H9 (cell line): ENCODE measurements at regions not wholly inside any gene's neighbourhood (a gene's known extent, or its start where the extent isn't known, plus 50 kb on each side); places are given as distances from the start of the nearest gene placed in this dataset.

Experiments
- DNase-seq: peaks from one replicate; pipeline ENCODE4 v3.0.0-alpha.2; 2017
- H2AFZ ChIP-seq: one replicate; pipeline ENCODE4 v1.6.1; 2013; ENCODE audit warnings: mild to moderate bottlenecking, low read length, control low read depth, moderate library complexity
- H2AK5ac ChIP-seq: 2 replicates; pipeline ENCODE4 v1.6.1; 2013; ENCODE audit warnings: low read length, control low read depth, mixed read lengths; ENCODE audit not compliant: insufficient read length
- H2BK120ac ChIP-seq: one replicate; pipeline ENCODE4 v1.6.1; 2013; ENCODE audit warnings: low read depth, mild to moderate bottlenecking, low read length, control low read depth, inconsistent platforms; ENCODE audit not compliant: poor library complexity, severe bottlenecking
- H2BK12ac ChIP-seq: 2 replicates; pipeline ENCODE4 v1.6.1; 2013; ENCODE audit warnings: low read length, control low read depth, mixed read lengths, low read depth; ENCODE audit not compliant: insufficient read length
- H2BK15ac ChIP-seq: 2 replicates; pipeline ENCODE4 v1.6.1; 2013; ENCODE audit warnings: low read depth, low read length, control low read depth
- H2BK20ac ChIP-seq: one replicate; pipeline ENCODE4 v1.6.1; 2013; ENCODE audit warnings: low read depth, mild to moderate bottlenecking, low read length, control low read depth, inconsistent platforms; ENCODE audit not compliant: poor library complexity, severe bottlenecking
- H2BK5ac ChIP-seq: 2 replicates; pipeline ENCODE4 v1.6.1; 2013; ENCODE audit warnings: low read length, control low read depth, mixed read lengths; ENCODE audit not compliant: insufficient read length
- H3K14ac ChIP-seq: 2 replicates; pipeline ENCODE4 v1.6.1; 2013; ENCODE audit warnings: low read length, control low read depth; ENCODE audit not compliant: insufficient read depth
- H3K18ac ChIP-seq: 2 replicates; pipeline ENCODE4 v1.6.1; 2013; ENCODE audit warnings: low read depth, mild to moderate bottlenecking, mixed read lengths, low read length, control low read depth; ENCODE audit not compliant: insufficient read length
- H3K23ac ChIP-seq: 2 replicates; pipeline ENCODE4 v1.6.1; 2013; ENCODE audit warnings: low read length, control low read depth, mixed read lengths, low read depth; ENCODE audit not compliant: insufficient read length
- H3K23me2 ChIP-seq: 2 replicates; pipeline ENCODE4 v1.6.1; 2013; ENCODE audit warnings: low read depth, mild to moderate bottlenecking, mixed read lengths, low read length, control low read depth; ENCODE audit not compliant: insufficient read length, poor library complexity, severe bottlenecking
- H3K27ac ChIP-seq: 2 replicates; pipeline ENCODE4 v1.5.1; 2013; ENCODE audit warnings: low read length, control low read depth, mixed read lengths, low read depth; ENCODE audit not compliant: insufficient read length
- H3K27me3 ChIP-seq: 2 replicates; pipeline ENCODE4 v1.6.1; 2013; ENCODE audit warnings: low read length, control low read depth, inconsistent platforms; ENCODE audit not compliant: insufficient read depth
- H3K4ac ChIP-seq: 2 replicates; pipeline ENCODE4 v1.6.1; 2013; ENCODE audit warnings: low read depth, mild to moderate bottlenecking, control low read depth, inconsistent platforms, low read length, moderate library complexity
- H3K4me1 ChIP-seq: 2 replicates; pipeline ENCODE4 v1.6.1; 2013; ENCODE audit warnings: low read length, control low read depth, inconsistent platforms; ENCODE audit not compliant: insufficient read depth
- H3K4me2 ChIP-seq: 2 replicates; pipeline ENCODE4 v1.6.1; 2013; ENCODE audit warnings: low read length, control low read depth, mixed read lengths; ENCODE audit not compliant: insufficient read length, insufficient read depth
- H3K56ac ChIP-seq: 2 replicates; pipeline ENCODE4 v1.6.1; 2013; ENCODE audit warnings: low read depth, mild to moderate bottlenecking, mixed read lengths, low read length, control low read depth; ENCODE audit not compliant: insufficient read length
- H3K79me1 ChIP-seq: 2 replicates; pipeline ENCODE4 v1.6.1; 2013; ENCODE audit warnings: low read depth, mild to moderate bottlenecking, moderate library complexity, low read length, control low read depth, inconsistent platforms; ENCODE audit not compliant: insufficient read depth, poor library complexity, severe bottlenecking
- H3K79me2 ChIP-seq: 2 replicates; pipeline ENCODE4 v1.6.1; 2013; ENCODE audit warnings: low read length, control low read depth, inconsistent platforms; ENCODE audit not compliant: insufficient read depth
- H3K9ac ChIP-seq: 2 replicates; pipeline ENCODE4 v1.6.1; 2013; ENCODE audit warnings: low read length, control low read depth, mixed read lengths; ENCODE audit not compliant: insufficient read length; ENCODE audit errors: extremely low read depth
- H3K9me3 ChIP-seq: one replicate; pipeline ENCODE4 v1.6.1; 2013; ENCODE audit warnings: low read depth, low read length, inconsistent platforms; ENCODE audit not compliant: control insufficient read depth
- H3T11ph ChIP-seq: one replicate; pipeline ENCODE4 v1.6.1; 2013; ENCODE audit warnings: mild to moderate bottlenecking, low read length, control low read depth, inconsistent platforms
- H4K20me1 ChIP-seq: one replicate; pipeline ENCODE4 v1.6.1; 2013; ENCODE audit not compliant: control insufficient read depth, insufficient read length, insufficient read depth
- H4K5ac ChIP-seq: 2 replicates; pipeline ENCODE4 v1.6.1; 2013; ENCODE audit warnings: low read depth, mild to moderate bottlenecking, mixed read lengths, low read length, control low read depth; ENCODE audit not compliant: insufficient read length
- H4K8ac ChIP-seq: replicated peaks from 2 replicates; pipeline ENCODE4 v1.6.1; 2013; ENCODE audit warnings: low read length, control low read depth, mixed read lengths, low read depth; ENCODE audit not compliant: insufficient read length
- H4K91ac ChIP-seq: 2 replicates; pipeline ENCODE4 v1.6.1; 2013; ENCODE audit warnings: low read depth, mild to moderate bottlenecking, moderate library complexity, mixed read lengths, low read length, control low read depth; ENCODE audit not compliant: insufficient read length
- H3K27ac Mint-ChIP-seq, 3 experiments: 2 replicates in 2 of 3; 3 replicates in 1 of 3; pipeline ENCODE4 v1.8.0; 2020 to 2021; ENCODE audit warnings: mixed read lengths in 3 of 3, mild to moderate bottlenecking in 1 of 3, moderate library complexity in 1 of 3
- H3K27me3 Mint-ChIP-seq: 2 replicates; pipeline ENCODE4 v1.8.0; 2021; ENCODE audit warnings: low read depth, mild to moderate bottlenecking, moderate library complexity, mixed read lengths
- H3K36me3 Mint-ChIP-seq, 3 experiments: 2 replicates in 2 of 3; 3 replicates in 1 of 3; pipeline ENCODE4 v1.8.0; 2020 to 2021; ENCODE audit warnings: low read depth in 3 of 3, mixed read lengths in 3 of 3; ENCODE audit not compliant: insufficient read depth in 1 of 3
- H3K4me1 Mint-ChIP-seq, 2 experiments: 2 replicates each; pipeline ENCODE4 v1.8.0; 2020; ENCODE audit warnings: mixed read lengths in 2 of 2
- H3K4me3 Mint-ChIP-seq, 2 experiments: 2 replicates in 1 of 2; 3 replicates in 1 of 2; pipeline ENCODE4 v1.8.0; 2020 to 2021; ENCODE audit warnings: mild to moderate bottlenecking in 2 of 2, mixed read lengths in 2 of 2, moderate library complexity in 1 of 2
- H3K9me3 Mint-ChIP-seq, 2 experiments: 2 replicates in 1 of 2; 3 replicates in 1 of 2; pipeline ENCODE4 v1.8.0; 2020; ENCODE audit warnings: mild to moderate bottlenecking in 2 of 2, mixed read lengths in 2 of 2, moderate library complexity in 1 of 2
- CTCF ChIP-seq: fragments of 200-600 bp; sonication (generic); conservative IDR thresholded peaks from 3 replicates; pipeline ENCODE4 v1.8.0; 2021; ENCODE audit warnings: antibody characterized with exemption, mild to moderate bottlenecking
- whole genome bisulfite sequencing: extraction: QIAGEN DNeasy Blood & Tissue Kit; methylation state at CpG from one replicate; pipeline ENCODE4 v1.1.7; 2013; ENCODE audit warnings: missing lambda C conversion rate, low lambda C conversion rate, mixed read lengths; ENCODE audit not compliant: insufficient read length; ENCODE audit errors: extremely low coverage; 5-methylcytosine and 5-hydroxymethylcytosine counted together

DNA sequence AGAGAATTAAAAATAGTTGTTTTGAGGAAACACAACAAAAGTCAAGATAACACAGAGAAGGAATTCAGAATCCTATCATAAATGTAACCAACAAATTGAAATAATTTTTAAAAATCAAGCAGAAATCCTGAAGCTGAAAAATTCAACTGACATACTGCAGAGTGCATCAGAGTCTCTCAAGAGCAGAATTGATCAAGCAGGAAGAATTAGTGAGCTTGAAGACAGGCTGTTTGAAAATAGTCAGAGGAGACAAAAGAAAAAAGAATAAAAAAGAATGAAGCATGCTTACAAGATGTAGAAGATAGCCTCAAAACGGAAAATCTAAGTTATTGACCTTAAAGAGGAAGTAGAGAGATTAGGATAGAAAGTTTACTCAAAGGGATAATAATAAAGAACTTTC, 65.8 kb upstream of the PPP2R5C start:
- Histone ChIP-seq H3K79me2 (no peaks in the 10 kb centered on the region), H2AK5ac (no peak overlapping the region), H3K27me3 (no peaks in the 10 kb centered on the region), H3K27ac (no peak overlapping the region), H4K20me1 (no peaks in the 10 kb centered on the region), H3K9ac (no peak overlapping the region), H3K18ac (no peak overlapping the region), H3K4me2 (no peak overlapping the region), H2BK20ac (no peak overlapping the region), H2BK120ac (no peak overlapping the region), H3K4ac (no peak overlapping the region), H4K8ac (no peak overlapping the region), H2AFZ (no peak overlapping the region), H2BK12ac (no peak overlapping the region), H3K14ac (no peak overlapping the region), H3K23me2 (no peaks in the 10 kb centered on the region), H3T11ph (no peak overlapping the region), H2BK5ac (no peak overlapping the region), H4K5ac (no peak overlapping the region), H4K91ac (no peak overlapping the region), H3K56ac (no peak overlapping the region), H3K4me1 (no peaks in the 10 kb centered on the region), H3K79me1 (no peaks in the 10 kb centered on the region), H3K9me3 (no peaks in the 10 kb centered on the region), H2BK15ac (no peak overlapping the region), H3K23ac (no peak overlapping the region)
- no peak overlapping the region for H3K4me3 Mint-ChIP-seq
- peaks cover 63% of the 10 kb centered on the region for H3K27me3 Mint-ChIP-seq
- no CpG with 5 or more reads among the region's 1 CpG for WGBS
- H3K27ac Mint-ChIP-seq: no peak overlapping the region
- TF ChIP-seq CTCF: no peak
- no peak for DNase-seq
- H3K4me1 Mint-ChIP-seq: no peaks in the 10 kb centered on the region
- H3K36me3 Mint-ChIP-seq: no peaks in the 10 kb centered on the region
- H3K9me3 Mint-ChIP-seq: no peaks in the 10 kb centered on the region
